ENCODE measurements at regions not wholly inside any gene's neighbourhood (a gene's known extent, or its start where the extent isn't known, plus 50 kb on each side); places are given as distances from the start of the nearest gene placed in this dataset.

DNA sequence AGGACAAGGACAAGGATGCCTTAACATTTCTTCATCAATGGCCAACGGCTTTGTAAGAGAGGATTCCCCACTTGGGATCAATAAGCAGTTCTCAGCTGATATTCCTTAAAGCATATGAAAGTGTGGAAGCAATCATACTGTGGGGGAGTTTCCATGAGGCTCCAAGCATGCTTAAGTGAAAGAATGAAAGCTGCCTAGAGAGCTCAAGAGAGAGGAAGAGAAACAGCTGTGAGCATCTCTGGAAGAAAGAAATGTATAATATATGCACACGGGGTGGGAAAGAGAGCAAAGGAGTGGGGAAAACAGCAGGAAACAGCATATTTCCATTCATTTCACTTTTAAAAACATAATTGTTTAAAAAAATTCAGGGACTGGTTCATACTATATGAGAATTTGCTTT, 94.7 kb upstream of the WARS2 start (continued):
- TF ChIP-seq, protein P1, sequence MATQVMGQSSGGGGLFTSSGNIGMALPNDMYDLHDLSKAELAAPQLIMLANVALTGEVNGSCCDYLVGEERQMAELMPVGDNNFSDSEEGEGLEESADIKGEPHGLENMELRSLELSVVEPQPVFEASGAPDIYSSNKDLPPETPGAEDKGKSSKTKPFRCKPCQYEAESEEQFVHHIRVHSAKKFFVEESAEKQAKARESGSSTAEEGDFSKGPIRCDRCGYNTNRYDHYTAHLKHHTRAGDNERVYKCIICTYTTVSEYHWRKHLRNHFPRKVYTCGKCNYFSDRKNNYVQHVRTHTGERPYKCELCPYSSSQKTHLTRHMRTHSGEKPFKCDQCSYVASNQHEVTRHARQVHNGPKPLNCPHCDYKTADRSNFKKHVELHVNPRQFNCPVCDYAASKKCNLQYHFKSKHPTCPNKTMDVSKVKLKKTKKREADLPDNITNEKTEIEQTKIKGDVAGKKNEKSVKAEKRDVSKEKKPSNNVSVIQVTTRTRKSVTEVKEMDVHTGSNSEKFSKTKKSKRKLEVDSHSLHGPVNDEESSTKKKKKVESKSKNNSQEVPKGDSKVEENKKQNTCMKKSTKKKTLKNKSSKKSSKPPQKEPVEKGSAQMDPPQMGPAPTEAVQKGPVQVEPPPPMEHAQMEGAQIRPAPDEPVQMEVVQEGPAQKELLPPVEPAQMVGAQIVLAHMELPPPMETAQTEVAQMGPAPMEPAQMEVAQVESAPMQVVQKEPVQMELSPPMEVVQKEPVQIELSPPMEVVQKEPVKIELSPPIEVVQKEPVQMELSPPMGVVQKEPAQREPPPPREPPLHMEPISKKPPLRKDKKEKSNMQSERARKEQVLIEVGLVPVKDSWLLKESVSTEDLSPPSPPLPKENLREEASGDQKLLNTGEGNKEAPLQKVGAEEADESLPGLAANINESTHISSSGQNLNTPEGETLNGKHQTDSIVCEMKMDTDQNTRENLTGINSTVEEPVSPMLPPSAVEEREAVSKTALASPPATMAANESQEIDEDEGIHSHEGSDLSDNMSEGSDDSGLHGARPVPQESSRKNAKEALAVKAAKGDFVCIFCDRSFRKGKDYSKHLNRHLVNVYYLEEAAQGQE (IDR thresholded peaks at IDR 0.05; ENCODE audit: low read depth) = no peak
- TF ChIP-seq FOSL1 (IDR thresholded peaks at IDR 0.05; ENCODE audit: low read depth) (no peak), SP1 (IDR thresholded peaks at IDR 0.05; ENCODE audit: low read depth) (no peak), ZFX (IDR thresholded peaks at IDR 0.05) (no peak), EZH2phosphoT487 (IDR thresholded peaks at IDR 0.05; ENCODE audit: borderline replicate concordance) (no peak), EZH2 (IDR thresholded peaks at IDR 0.05) (no peak), ZNF274 (IDR thresholded peaks at IDR 0.05; ENCODE audit: low read depth, low read length) (no peak), CEBPB (IDR thresholded peaks at IDR 0.05; ENCODE audit: low read depth) (no peak)

DNA sequence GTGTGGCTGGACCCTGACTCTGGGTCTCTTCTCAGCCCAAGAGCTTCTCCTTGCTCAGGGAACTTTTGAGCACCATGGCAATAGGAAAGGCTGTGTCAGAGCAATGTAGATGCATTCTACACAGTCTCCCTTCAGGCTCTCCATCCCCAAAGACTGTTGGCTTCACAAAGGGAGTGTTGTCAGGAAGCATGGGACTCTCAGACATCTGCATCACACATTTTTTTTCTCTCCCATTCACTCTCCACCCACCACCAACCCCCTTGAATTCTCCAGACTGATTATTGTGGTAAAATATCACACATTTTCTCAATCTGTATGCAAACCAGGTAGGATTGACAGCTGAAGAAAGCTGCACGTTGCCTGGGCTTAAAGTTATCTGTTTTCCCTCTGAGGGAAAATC, 105.4 kb upstream of the WARS2 start:
- Histone ChIP-seq H2AFZ (ENCODE audit: low read depth, low read length, poor library complexity, severe bottlenecking) (no peak overlapping the region), H3K79me2 (ENCODE audit: insufficient read depth, low read length) (no peaks in the 10 kb centered on the region), H3K36me3 (ENCODE audit: control insufficient read depth in 1 of 2, insufficient read depth in 2 of 2, low read length in 2 of 2) (no peaks in the 10 kb centered on the region), H3K27ac (ENCODE audit: low read depth, low read length) (no peak overlapping the region), H3K4me2 (ENCODE audit: low read length) (no peak overlapping the region), H3K9ac (ENCODE audit: low read length) (no peak overlapping the region), H3K9me3 (ENCODE audit: control insufficient read depth in 1 of 2, insufficient read depth in 1 of 2, low read depth in 1 of 2, low read length in 2 of 2) (no peaks in the 10 kb centered on the region), H4K20me1 (ENCODE audit: insufficient read depth) (no peaks in the 10 kb centered on the region; the same call in 1 of the 2 replicates), H3K4me3 (replicated peaks in 1 of 2; ENCODE audit: low read depth in 1 of 2, low read length in 2 of 2) (no peak overlapping the region), H3K9me2 (ENCODE audit: insufficient read depth) (no peaks in the 10 kb centered on the region), H3K27me3 (ENCODE audit: insufficient read depth, low read length) (no peaks in the 10 kb centered on the region), H3K4me1 (ENCODE audit: control insufficient read depth in 1 of 2, insufficient read depth in 2 of 2, low read length in 2 of 2) (no peaks in the 10 kb centered on the region)
- intact Hi-C loops (cut with micrococcal nuclease) = no loop called here
- ATAC-seq (no peak), DNase-seq (ENCODE audit: low read depth, low spot score) (no peak)
- ChIA-PET POLR2A (no interaction called here), CTCF (interaction anchor here (0.8 kb wide), 1 partner anchor 29 kb away, joined by 3 read pairs; no protein-coding TSS in a partner anchor), RAD21 (ENCODE audit: low non-redundant PET in 1 of 2, low total read pairs in 2 of 2, uncharacterized antibody in 2 of 2, unreplicated experiment in 2 of 2) (no interaction called here)
- no TSS peak for BruUV-seq (replicated peaks)
- TF ChIP-seq SIN3A (IDR thresholded peaks at IDR 0.05; ENCODE audit: low read depth) (no peak), SP1 (IDR thresholded peaks at IDR 0.05; ENCODE audit: low read depth) (no peak), JUND (IDR thresholded peaks at IDR 0.05) (no peak), ZNF274 (IDR thresholded peaks at IDR 0.05; ENCODE audit: low read depth, low read length) (no peak), SRF (IDR thresholded peaks at IDR 0.05; ENCODE audit: low read depth) (no peak), EZH2 (IDR thresholded peaks at IDR 0.05) (no peak)
- TF ChIP-seq, protein P2, sequence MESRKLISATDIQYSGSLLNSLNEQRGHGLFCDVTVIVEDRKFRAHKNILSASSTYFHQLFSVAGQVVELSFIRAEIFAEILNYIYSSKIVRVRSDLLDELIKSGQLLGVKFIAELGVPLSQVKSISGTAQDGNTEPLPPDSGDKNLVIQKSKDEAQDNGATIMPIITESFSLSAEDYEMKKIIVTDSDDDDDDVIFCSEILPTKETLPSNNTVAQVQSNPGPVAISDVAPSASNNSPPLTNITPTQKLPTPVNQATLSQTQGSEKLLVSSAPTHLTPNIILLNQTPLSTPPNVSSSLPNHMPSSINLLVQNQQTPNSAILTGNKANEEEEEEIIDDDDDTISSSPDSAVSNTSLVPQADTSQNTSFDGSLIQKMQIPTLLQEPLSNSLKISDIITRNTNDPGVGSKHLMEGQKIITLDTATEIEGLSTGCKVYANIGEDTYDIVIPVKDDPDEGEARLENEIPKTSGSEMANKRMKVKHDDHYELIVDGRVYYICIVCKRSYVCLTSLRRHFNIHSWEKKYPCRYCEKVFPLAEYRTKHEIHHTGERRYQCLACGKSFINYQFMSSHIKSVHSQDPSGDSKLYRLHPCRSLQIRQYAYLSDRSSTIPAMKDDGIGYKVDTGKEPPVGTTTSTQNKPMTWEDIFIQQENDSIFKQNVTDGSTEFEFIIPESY (IDR thresholded peaks at IDR 0.05; ENCODE audit: extremely low read depth, insufficient replicate concordance, low read length) = no peak
- TF ChIP-seq, protein P3, sequence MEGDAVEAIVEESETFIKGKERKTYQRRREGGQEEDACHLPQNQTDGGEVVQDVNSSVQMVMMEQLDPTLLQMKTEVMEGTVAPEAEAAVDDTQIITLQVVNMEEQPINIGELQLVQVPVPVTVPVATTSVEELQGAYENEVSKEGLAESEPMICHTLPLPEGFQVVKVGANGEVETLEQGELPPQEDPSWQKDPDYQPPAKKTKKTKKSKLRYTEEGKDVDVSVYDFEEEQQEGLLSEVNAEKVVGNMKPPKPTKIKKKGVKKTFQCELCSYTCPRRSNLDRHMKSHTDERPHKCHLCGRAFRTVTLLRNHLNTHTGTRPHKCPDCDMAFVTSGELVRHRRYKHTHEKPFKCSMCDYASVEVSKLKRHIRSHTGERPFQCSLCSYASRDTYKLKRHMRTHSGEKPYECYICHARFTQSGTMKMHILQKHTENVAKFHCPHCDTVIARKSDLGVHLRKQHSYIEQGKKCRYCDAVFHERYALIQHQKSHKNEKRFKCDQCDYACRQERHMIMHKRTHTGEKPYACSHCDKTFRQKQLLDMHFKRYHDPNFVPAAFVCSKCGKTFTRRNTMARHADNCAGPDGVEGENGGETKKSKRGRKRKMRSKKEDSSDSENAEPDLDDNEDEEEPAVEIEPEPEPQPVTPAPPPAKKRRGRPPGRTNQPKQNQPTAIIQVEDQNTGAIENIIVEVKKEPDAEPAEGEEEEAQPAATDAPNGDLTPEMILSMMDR (IDR thresholded peaks at IDR 0.05 in 2 of 3, conservative IDR thresholded peaks at IDR 0.05 in 1 of 3; ENCODE audit: borderline replicate concordance in 1 of 3, insufficient read depth in 1 of 3, low read depth in 2 of 3, low read length in 2 of 3) = no peak
- TF ChIP-seq, protein P1 (IDR thresholded peaks at IDR 0.05; ENCODE audit: low read depth) = no peak
- TF ChIP-seq, protein P4, sequence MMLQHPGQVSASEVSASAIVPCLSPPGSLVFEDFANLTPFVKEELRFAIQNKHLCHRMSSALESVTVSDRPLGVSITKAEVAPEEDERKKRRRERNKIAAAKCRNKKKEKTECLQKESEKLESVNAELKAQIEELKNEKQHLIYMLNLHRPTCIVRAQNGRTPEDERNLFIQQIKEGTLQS (IDR thresholded peaks at IDR 0.05) = no peak

Data from HCT116 (cell line).